DOHH2 (cell line): ENCODE measurements at regions not wholly inside any gene's neighbourhood (a gene's known extent, or its start where the extent isn't known, plus 50 kb on each side); places are given as distances from the start of the nearest gene placed in this dataset.

Experiments used
- H3F3A ChIP-seq: fragments of 200-600 bp; sonication (generic), shearing (Covaris generic); 2 replicates; pipeline ENCODE4 v1.6.0; 2016; ENCODE audit warnings: antibody characterized with exemption, mild to moderate bottlenecking; ENCODE audit not compliant: control insufficient read depth, insufficient read depth
- H3K27ac ChIP-seq: fragments of 200-600 bp; sonication (generic); 2 replicates; pipeline ENCODE4 v1.5.1; 2014; ENCODE audit warnings: low read depth, mild to moderate bottlenecking, low read length, moderate library complexity
- H3K27me3 ChIP-seq: fragments of 200-600 bp; sonication (generic); 2 replicates; pipeline ENCODE4 v1.6.1; 2014; ENCODE audit warnings: mild to moderate bottlenecking, low read length, mixed read lengths; ENCODE audit not compliant: control insufficient read depth
- H3K36me3 ChIP-seq: fragments of 200-600 bp; sonication (generic); 2 replicates; pipeline ENCODE4 v1.6.1; 2014; ENCODE audit warnings: mild to moderate bottlenecking, low read length, moderate library complexity, mixed read lengths; ENCODE audit not compliant: control insufficient read depth
- H3K4me1 ChIP-seq: fragments of 200-600 bp; sonication (generic); 2 replicates; pipeline ENCODE4 v1.6.1; 2014; ENCODE audit warnings: mild to moderate bottlenecking, low read length, mixed read lengths; ENCODE audit not compliant: control insufficient read depth
- H3K4me2 ChIP-seq: fragments of 200-600 bp; sonication (generic); 2 replicates; pipeline ENCODE4 v1.6.0; 2014; ENCODE audit warnings: mild to moderate bottlenecking, low read length, moderate library complexity
- H3K4me3 ChIP-seq: fragments of 200-600 bp; sonication (generic); 2 replicates; pipeline ENCODE4 v1.5.1; 2014; ENCODE audit warnings: mild to moderate bottlenecking, low read length, mixed read lengths
- H3K79me2 ChIP-seq: fragments of 200-600 bp; sonication (generic); 2 replicates; pipeline ENCODE4 v1.6.1; 2014; ENCODE audit warnings: mild to moderate bottlenecking, low read length, mixed read lengths; ENCODE audit not compliant: control insufficient read depth
- H3K9me2 ChIP-seq: fragments of 200-600 bp; sonication (generic); replicated peaks from 2 replicates; pipeline ENCODE4 v1.6.1; 2014; ENCODE audit warnings: mild to moderate bottlenecking, low read length, mixed read lengths; ENCODE audit not compliant: control insufficient read depth
- H3K9me3 ChIP-seq: fragments of 200-600 bp; sonication (generic); 2 replicates; pipeline ENCODE4 v1.6.1; 2014; ENCODE audit warnings: antibody characterized with exemption, low read length, mixed read lengths; ENCODE audit not compliant: control insufficient read depth, insufficient read depth
- H4K20me1 ChIP-seq: fragments of 200-600 bp; sonication (generic); 2 replicates; pipeline ENCODE4 v1.6.0; 2014; ENCODE audit warnings: low read depth, mild to moderate bottlenecking, antibody characterized with exemption, low read length, moderate library complexity; ENCODE audit not compliant: control insufficient read depth, insufficient read depth
- EZH2phosphoT487 ChIP-seq: fragments of 200-600 bp; sonication (generic); IDR thresholded peaks from 2 replicates; pipeline ENCODE4 v1.6.1; 2017; ENCODE audit warnings: borderline replicate concordance, mild to moderate bottlenecking, antibody characterized with exemption, low read length, moderate library complexity, mixed read lengths
- TF ChIP-seq, protein P1 (sequence below): fragments of 200-600 bp; sonication (generic); IDR thresholded peaks from one replicate; pipeline ENCODE4 v1.5.1; 2014; ENCODE audit warnings: antibody characterized with exemption, mild to moderate bottlenecking, low read depth, low read length; ENCODE audit not compliant: poor library complexity, severe bottlenecking

GRCh38 chr13:86881390-86881789, 789.8 kb upstream of the SLITRK5 start:
- TF ChIP-seq EZH2phosphoT487 = no peak

DNA sequence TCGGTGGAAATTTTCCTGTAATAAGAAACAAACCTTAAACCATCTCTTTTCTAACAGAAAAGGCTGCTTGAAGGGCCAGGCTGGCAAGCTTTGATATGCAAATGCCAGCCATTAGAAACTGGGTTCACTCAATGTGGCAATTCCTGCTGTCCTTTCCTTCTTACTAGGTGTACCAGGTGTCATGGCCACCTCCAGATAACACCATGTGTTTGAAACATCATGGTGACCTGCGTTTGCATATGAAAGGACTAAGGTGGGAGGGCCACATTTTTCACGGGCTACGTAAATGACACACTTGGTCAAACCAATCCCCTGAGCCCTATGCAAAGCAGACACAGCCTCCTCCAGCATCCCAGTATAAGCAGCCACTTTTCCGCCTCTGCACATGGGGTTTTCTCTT, 789.1 kb upstream of the SLITRK5 start:
- Histone ChIP-seq H3F3A (no peaks in the 10 kb centered on the region), H3K4me1 (no peaks in the 10 kb centered on the region), H3K9me3 (no peaks in the 10 kb centered on the region), H4K20me1 (no peaks in the 10 kb centered on the region), H3K79me2 (no peaks in the 10 kb centered on the region), H3K27me3 (no peaks in the 10 kb centered on the region), H3K4me3 (no peak overlapping the region), H3K27ac (no peak overlapping the region), H3K36me3 (no peaks in the 10 kb centered on the region), H3K4me2 (no peak overlapping the region), H3K9me2 (no peaks in the 10 kb centered on the region)
- TF ChIP-seq, protein P1, sequence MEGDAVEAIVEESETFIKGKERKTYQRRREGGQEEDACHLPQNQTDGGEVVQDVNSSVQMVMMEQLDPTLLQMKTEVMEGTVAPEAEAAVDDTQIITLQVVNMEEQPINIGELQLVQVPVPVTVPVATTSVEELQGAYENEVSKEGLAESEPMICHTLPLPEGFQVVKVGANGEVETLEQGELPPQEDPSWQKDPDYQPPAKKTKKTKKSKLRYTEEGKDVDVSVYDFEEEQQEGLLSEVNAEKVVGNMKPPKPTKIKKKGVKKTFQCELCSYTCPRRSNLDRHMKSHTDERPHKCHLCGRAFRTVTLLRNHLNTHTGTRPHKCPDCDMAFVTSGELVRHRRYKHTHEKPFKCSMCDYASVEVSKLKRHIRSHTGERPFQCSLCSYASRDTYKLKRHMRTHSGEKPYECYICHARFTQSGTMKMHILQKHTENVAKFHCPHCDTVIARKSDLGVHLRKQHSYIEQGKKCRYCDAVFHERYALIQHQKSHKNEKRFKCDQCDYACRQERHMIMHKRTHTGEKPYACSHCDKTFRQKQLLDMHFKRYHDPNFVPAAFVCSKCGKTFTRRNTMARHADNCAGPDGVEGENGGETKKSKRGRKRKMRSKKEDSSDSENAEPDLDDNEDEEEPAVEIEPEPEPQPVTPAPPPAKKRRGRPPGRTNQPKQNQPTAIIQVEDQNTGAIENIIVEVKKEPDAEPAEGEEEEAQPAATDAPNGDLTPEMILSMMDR = no peak
- no peak for TF ChIP-seq EZH2phosphoT487

More at GRCh38 chr13:86881390-86881789, 789.8 kb upstream of the SLITRK5 start:
- Histone ChIP-seq H3K4me1 (no peaks in the 10 kb centered on the region), H3F3A (no peaks in the 10 kb centered on the region), H3K27me3 (no peaks in the 10 kb centered on the region), H4K20me1 (no peaks in the 10 kb centered on the region), H3K79me2 (no peaks in the 10 kb centered on the region), H3K36me3 (no peaks in the 10 kb centered on the region), H3K4me3 (no peak overlapping the region), H3K27ac (no peak overlapping the region), H3K9me3 (no peaks in the 10 kb centered on the region), H3K9me2 (no peaks in the 10 kb centered on the region), H3K4me2 (no peak overlapping the region)

- Histone ChIP-seq H3K9me3 (no peaks in the 10 kb centered on the region), H3K27me3 (no peaks in the 10 kb centered on the region), H3K4me1 (no peaks in the 10 kb centered on the region), H3K27ac (no peak overlapping the region), H4K20me1 (no peaks in the 10 kb centered on the region), H3K79me2 (no peaks in the 10 kb centered on the region), H3K4me2 (no peak overlapping the region), H3K4me3 (no peak overlapping the region), H3K36me3 (no peaks in the 10 kb centered on the region), H3K9me2 (no peaks in the 10 kb centered on the region), H3F3A (no peaks in the 10 kb centered on the region)
- no peak for TF ChIP-seq EZH2phosphoT487
Observed at GRCh38 chr13:86882835-86883234, 788.3 kb upstream of the SLITRK5 start.

- Histone ChIP-seq H3K27ac (no peak overlapping the region), H3K79me2 (no peaks in the 10 kb centered on the region), H3K4me1 (no peaks in the 10 kb centered on the region), H3F3A (no peaks in the 10 kb centered on the region), H3K4me2 (no peak overlapping the region), H3K27me3 (no peaks in the 10 kb centered on the region), H4K20me1 (no peaks in the 10 kb centered on the region), H3K4me3 (no peak overlapping the region), H3K36me3 (no peaks in the 10 kb centered on the region), H3K9me3 (no peaks in the 10 kb centered on the region; the same call in 1 of the 2 replicates), H3K9me2 (no peaks in the 10 kb centered on the region)
- no peak for TF ChIP-seq EZH2phosphoT487
- TF ChIP-seq, protein P1 = no peak
Observed at GRCh38 chr13:86892330-86892729, 778.8 kb upstream of the SLITRK5 start.
